HG03175 (cell line): ENCODE measurements at regions not wholly inside any gene's neighbourhood (a gene's known extent, or its start where the extent isn't known, plus 50 kb on each side); places are given as distances from the start of the nearest gene placed in this dataset.

Experiments
- ATAC-seq: cut with Tn5 transposase; IDR thresholded peaks from one replicate; pipeline ENCODE4 v1.9.1; 2021; ENCODE audit warnings: mild to moderate bottlenecking, moderate library complexity; ENCODE audit not compliant: unreplicated experiment

- no peak for ATAC-seq
Measured at GRCh38 chr4:106687026-106687425, 318.4 kb upstream of the GIMD1 start.

GRCh38 chr4:106681381-106681921 is 312.9 kb upstream of the GIMD1 start:
- ATAC-seq = no peak

GRCh38 chr4:106679063-106679462 is 310.5 kb upstream of the GIMD1 start:
- ATAC-seq = no peak

- ATAC-seq = no peak
Measured at GRCh38 chr4:106677213-106677612, 308.6 kb upstream of the GIMD1 start.

GRCh38 chr4:106676173-106676921 is 307.8 kb upstream of the GIMD1 start:
- ATAC-seq = no peak

GRCh38 chr4:106671716-106672115 is 303.1 kb upstream of the GIMD1 start:
- no peak for ATAC-seq

GRCh38 chr4:106670976-106671375 is 302.4 kb upstream of the GIMD1 start:
- no peak for ATAC-seq

- ATAC-seq = no peak
Measured at GRCh38 chr4:106659371-106659770, 290.8 kb upstream of the GIMD1 start.

- no peak for ATAC-seq
Measured at GRCh38 chr4:106652095-106652494, 283.5 kb upstream of the GIMD1 start.

- ATAC-seq = no peak
Measured at GRCh38 chr4:106650701-106651100, 282.1 kb upstream of the GIMD1 start.

GRCh38 chr4:106647451-106647850 is 278.9 kb upstream of the GIMD1 start:
- no peak for ATAC-seq

- no peak for ATAC-seq
Measured at GRCh38 chr4:106629268-106629625, 260.7 kb upstream of the GIMD1 start.

- no peak for ATAC-seq
Measured at GRCh38 chr4:106628586-106629267, 260.1 kb upstream of the GIMD1 start.

GRCh38 chr4:106627051-106627450 is 258.5 kb upstream of the GIMD1 start:
- no peak for ATAC-seq

- no peak for ATAC-seq
Measured at GRCh38 chr4:106624671-106625070, 256.1 kb upstream of the GIMD1 start.

- ATAC-seq = no peak
Measured at GRCh38 chr4:106618956-106619355, 250.4 kb upstream of the GIMD1 start.

GRCh38 chr4:106615961-106616360 is 247.4 kb upstream of the GIMD1 start:
- no peak for ATAC-seq

- ATAC-seq = no peak
Measured at GRCh38 chr4:106615410-106615945, 246.9 kb upstream of the GIMD1 start.

GRCh38 chr4:106614441-106614840 is 245.9 kb upstream of the GIMD1 start:
- ATAC-seq = no peak

- no peak for ATAC-seq
Measured at GRCh38 chr4:106609917-106610316, 241.3 kb upstream of the GIMD1 start.

GRCh38 chr4:106607558-106607957 is 239.0 kb upstream of the GIMD1 start:
- no peak for ATAC-seq
